NT2/D1 (cell line): ENCODE measurements at regions not wholly inside any gene's neighbourhood (a gene's known extent, or its start where the extent isn't known, plus 50 kb on each side); places are given as distances from the start of the nearest gene placed in this dataset.

Experiments
- SUZ12 ChIP-seq: IDR thresholded peaks from 2 replicates; pipeline ENCODE4 v1.6.1; 2011; ENCODE audit not compliant: insufficient read length, insufficient read depth; ENCODE audit errors: extremely low read depth
- YY1 ChIP-seq: IDR thresholded peaks from 2 replicates; pipeline ENCODE4 v1.6.1; 2011; ENCODE audit not compliant: insufficient read length, insufficient read depth
- ZNF274 ChIP-seq: IDR thresholded peaks from 2 replicates; pipeline ENCODE4 v1.6.1; 2011; ENCODE audit warnings: mild to moderate bottlenecking, low read depth, low read length

DNA sequence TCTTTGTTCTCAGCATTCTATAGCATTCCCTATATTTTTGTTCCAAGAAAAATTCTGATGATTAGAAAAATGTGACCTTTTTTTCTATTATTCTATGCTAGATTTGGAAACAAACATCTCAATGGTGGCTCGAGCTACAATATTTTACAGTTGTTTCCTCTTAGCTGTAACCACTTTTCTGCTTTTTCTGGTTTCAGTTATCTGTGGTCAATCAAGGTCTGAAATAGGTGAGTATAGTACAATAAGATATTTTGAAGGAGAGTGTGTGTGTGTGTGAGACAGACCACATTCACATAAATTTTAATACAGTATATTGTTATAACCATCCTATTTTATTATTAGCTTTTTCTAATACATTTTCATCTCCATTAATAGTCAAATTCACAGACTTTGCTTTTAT lies 564.5 kb upstream of the GHITM start:
- TF ChIP-seq SUZ12 = no peak
- no peak for TF ChIP-seq YY1
- no peak for TF ChIP-seq ZNF274
